ENCODE measurements at regions not wholly inside any gene's neighbourhood (a gene's known extent, or its start where the extent isn't known, plus 50 kb on each side); places are given as distances from the start of the nearest gene placed in this dataset.

GRCh38 chr11:19459240-19459639 lies 218.5 kb upstream of the E2F8 start:
- H3K27ac ChIP-seq (ENCODE audit: low read length): no peak overlapping the region
- H3K27me3 ChIP-seq (ENCODE audit: insufficient read depth, low read depth, low read length): no peaks in the 10 kb centered on the region
- H2AFZ ChIP-seq (ENCODE audit: low read depth, low read length): no peak overlapping the region
- no peak overlapping the region for H3K4me3 ChIP-seq (ENCODE audit: low read length)
- no peak for TF ChIP-seq EP300 (conservative IDR thresholded peaks at IDR 0.05; ENCODE audit: poor library complexity, severe bottlenecking)
- no peak for TF ChIP-seq REST (IDR thresholded peaks at IDR 0.05; ENCODE audit: borderline replicate concordance)
- TF ChIP-seq EZH2 (IDR thresholded peaks at IDR 0.05; ENCODE audit: borderline replicate concordance, insufficient read depth, low read length, poor library complexity, severe bottlenecking): no peak
- TF ChIP-seq POLR2AphosphoS5 (IDR thresholded peaks at IDR 0.05): no peak
- no peak for TF ChIP-seq TAF1 (IDR thresholded peaks at IDR 0.05; ENCODE audit: low read depth)
- TF ChIP-seq RAD21 (conservative IDR thresholded peaks at IDR 0.05): no peak
- TF ChIP-seq CTCF (IDR thresholded peaks at IDR 0.05; ENCODE audit: poor library complexity, severe bottlenecking): no peak
- no peak for TF ChIP-seq MXI1 (conservative IDR thresholded peaks at IDR 0.05; ENCODE audit: poor library complexity, severe bottlenecking)
- no peak for TF ChIP-seq SMC3 (conservative IDR thresholded peaks at IDR 0.05; ENCODE audit: poor library complexity)
- H3K4me2 ChIP-seq (ENCODE audit: low read length): no peak overlapping the region
- no peak overlapping the region for H3K9ac ChIP-seq (ENCODE audit: low read length)
- H4K20me1 ChIP-seq (ENCODE audit: insufficient read depth): no peaks in the 10 kb centered on the region
- H3F3A ChIP-seq (ENCODE audit: insufficient read depth, low read length, poor library complexity, severe bottlenecking): no peaks in the 10 kb centered on the region
- H3K9me2 ChIP-seq (ENCODE audit: insufficient read depth, low read length): no peaks in the 10 kb centered on the region
- H3K36me3 ChIP-seq (ENCODE audit: insufficient read depth, low read length): no peaks in the 10 kb centered on the region
- H3K9me3 ChIP-seq (ENCODE audit: low read length): no peaks in the 10 kb centered on the region
- no peaks in the 10 kb centered on the region for H3K79me2 ChIP-seq (replicated peaks; ENCODE audit: insufficient read depth, low read length)

GRCh38 chr11:19458721-19459120 lies 218.0 kb upstream of the E2F8 start:
- H3K9ac ChIP-seq (ENCODE audit: low read length): no peak overlapping the region
- no peaks in the 10 kb centered on the region for H3K9me3 ChIP-seq (ENCODE audit: low read length)
- no peaks in the 10 kb centered on the region for H4K20me1 ChIP-seq (ENCODE audit: insufficient read depth)
- no peak overlapping the region for H3K27ac ChIP-seq (ENCODE audit: low read length)
- H3K9me2 ChIP-seq (ENCODE audit: insufficient read depth, low read length): no peaks in the 10 kb centered on the region
- TF ChIP-seq RAD21 (conservative IDR thresholded peaks at IDR 0.05): no peak
- TF ChIP-seq TAF1 (IDR thresholded peaks at IDR 0.05; ENCODE audit: low read depth): no peak
- no peak for TF ChIP-seq REST (IDR thresholded peaks at IDR 0.05; ENCODE audit: borderline replicate concordance)
- TF ChIP-seq POLR2AphosphoS5 (IDR thresholded peaks at IDR 0.05): no peak
- TF ChIP-seq SMC3 (conservative IDR thresholded peaks at IDR 0.05; ENCODE audit: poor library complexity): no peak
- no peak for TF ChIP-seq EP300 (conservative IDR thresholded peaks at IDR 0.05; ENCODE audit: poor library complexity, severe bottlenecking)
- TF ChIP-seq CTCF (IDR thresholded peaks at IDR 0.05; ENCODE audit: poor library complexity, severe bottlenecking): no peak
- TF ChIP-seq MXI1 (conservative IDR thresholded peaks at IDR 0.05; ENCODE audit: poor library complexity, severe bottlenecking): no peak
- no peak for TF ChIP-seq EZH2 (IDR thresholded peaks at IDR 0.05; ENCODE audit: borderline replicate concordance, insufficient read depth, low read length, poor library complexity, severe bottlenecking)
- H3K36me3 ChIP-seq (ENCODE audit: insufficient read depth, low read length): no peaks in the 10 kb centered on the region
- no peak overlapping the region for H3K4me3 ChIP-seq (ENCODE audit: low read length)
- H3F3A ChIP-seq (ENCODE audit: insufficient read depth, low read length, poor library complexity, severe bottlenecking): no peaks in the 10 kb centered on the region
- H2AFZ ChIP-seq (ENCODE audit: low read depth, low read length): no peak overlapping the region
- H3K27me3 ChIP-seq (ENCODE audit: insufficient read depth, low read depth, low read length): no peaks in the 10 kb centered on the region
- H3K79me2 ChIP-seq (replicated peaks; ENCODE audit: insufficient read depth, low read length): no peaks in the 10 kb centered on the region
- H3K4me2 ChIP-seq (ENCODE audit: low read length): no peak overlapping the region

All from neural cell (in vitro differentiated cells).